Adrenal gland (tissue), 9 donors: ENCODE measurements at regions not wholly inside any gene's neighbourhood (a gene's known extent, or its start where the extent isn't known, plus 50 kb on each side); places are given as distances from the start of the nearest gene placed in this dataset.
A peak's percentile ranks its signal among the peaks of the same experiment; 100 is the strongest.

Source experiments
- DNase-seq, 7 donors: peaks; one replicate each; pipeline ENCODE4 v3.0.0-alpha.2; 2019 to 2020
- H3K27ac ChIP-seq, 5 donors: fragments of 200-600 bp; sonication (generic) in 4 of 5; 1 replicate in 3 of 5; 2 replicates in 2 of 5; pipeline versions ENCODE4 v1.5.1 to v1.8.0; 2016 to 2020; ENCODE audit warnings: mild to moderate bottlenecking in 1 of 5
- H3K27me3 ChIP-seq: fragments of 200-600 bp; 2 replicates; pipeline ENCODE4 v1.8.0; 2021
- H3K36me3 ChIP-seq, 2 donors: fragments of 200-600 bp; replicated peaks in 1 of 2; 1 replicate in 1 of 2; 2 replicates in 1 of 2; pipeline versions ENCODE4 v1.5.1 to v1.8.0; 2018 to 2022
- H3K4me1 ChIP-seq, 2 donors: fragments of 200-600 bp; replicated peaks in 1 of 2; 1 replicate in 1 of 2; 2 replicates in 1 of 2; pipeline versions ENCODE4 v1.5.1 to v1.8.0; 2018 to 2021
- H3K4me3 ChIP-seq, 4 donors: fragments of 200-600 bp; sonication (generic) in 3 of 4; one replicate each; pipeline ENCODE4 v1.5.1; 2016 to 2018
- H3K9me3 ChIP-seq, 3 donors: fragments of 200-600 bp; sonication (generic) in 1 of 3; replicated peaks in 1 of 3; 1 replicate in 2 of 3; 2 replicates in 1 of 3; pipeline versions ENCODE4 v1.5.1 to v1.8.0; 2016 to 2021
- CTCF ChIP-seq, 6 experiments: fragments of 450-650 bp in 4 of 6; fragments of 200-600 bp in 2 of 6; sonication (generic) in 1 of 6; IDR thresholded peaks; 1 replicate in 5 of 6; 2 replicates in 1 of 6; pipeline versions ENCODE4 v1.5.1 to v1.8.0; 2016 to 2021; ENCODE audit warnings: antibody characterized with exemption in 6 of 6, mild to moderate bottlenecking in 2 of 6, moderate library complexity in 1 of 6
- POLR2A ChIP-seq, 2 donors: fragments of 450-650 bp; IDR thresholded peaks; one replicate each; pipeline ENCODE4 v1.6.1; 2017; ENCODE audit warnings: antibody characterized with exemption in 2 of 2, mild to moderate bottlenecking in 2 of 2, moderate library complexity in 1 of 2
- WGBS, 4 donors: extraction: QIAGEN DNeasy Blood & Tissue Kit in 2 of 4; methylation state at CpG; one replicate each; pipeline versions ENCODE4 v1.1.5 to v1.1.7; 2013 to 2017; 5-methylcytosine and 5-hydroxymethylcytosine counted together
- intact Hi-C, 2 donors: fragments of 100-400 bp; cut with DNase I; formaldehyde crosslinking; loops; one replicate each; pipeline versions ENCODE4 v1.14.1 to v1.15.0; 2022 to 2023
- donor health status: healthy with polysubstance abuse.
- donor health status: Bipolar disorder and iron deficiency.
- donor health status: DM: yes; HTN: yes; CAD: no.
- donor health status: DM: no; HTN: no; CAD: no.
- donor health status: DM: no; HTN: no; CAD: no.

- no peak for DNase-seq
- WGBS, 4 donors: 36 to 55% (median 44%) methylated on average over 10 of the region's 10 CpGs
- Histone ChIP-seq H3K4me1 (peaks cover 0 to 41% of the 10 kb centered on the region in 2 donors), H3K27me3 (no peaks in the 10 kb centered on the region), H3K4me3 (peak overlapping the region in 1 of 4 donors; percentile 34), H3K9me3 (no peaks in the 10 kb centered on the region), H3K27ac (peak overlapping the region in 3 of 5 donors; percentile 34 to 67 (median 65)), H3K36me3 (no peaks in the 10 kb centered on the region)
- intact Hi-C loops: no loop called here
- TF ChIP-seq POLR2A (IDR thresholded peaks at IDR 0.05): no peak
- TF ChIP-seq CTCF (IDR thresholded peaks at IDR 0.05): no peak
Observed at GRCh38 chr19:46954993-46955812, 64.4 kb upstream of the NPAS1 start.

GRCh38 chr19:46955813-46956371 lies 63.7 kb upstream of the NPAS1 start:
- H3K4me3 ChIP-seq: no peak overlapping the region
- WGBS, 4 donors: 79 to 88% (median 87%) methylated on average over 6 of the region's 6 CpGs
- peak overlapping the region in 2 of 5 donors; percentile 11 to 65 for H3K27ac ChIP-seq

GRCh38 chr19:46958532-46958931 lies 61.1 kb upstream of the NPAS1 start:
- no peaks in the 10 kb centered on the region for H3K36me3 ChIP-seq
- DNase-seq: no peak
- no peaks in the 10 kb centered on the region for H3K9me3 ChIP-seq
- intact Hi-C loops: no loop called here
- no peaks in the 10 kb centered on the region for H3K27me3 ChIP-seq
- peaks cover 0 to 35% of the 10 kb centered on the region in 2 donors for H3K4me1 ChIP-seq
- H3K27ac ChIP-seq: no peak overlapping the region
- no peak for TF ChIP-seq POLR2A (IDR thresholded peaks at IDR 0.05)
- TF ChIP-seq CTCF (IDR thresholded peaks at IDR 0.05): no peak
- H3K4me3 ChIP-seq: no peak overlapping the region
- whole genome bisulfite sequencing, 4 donors: 58 to 66% (median 63%) methylated on average over 6 of the region's 6 CpGs

More at GRCh38 chr19:46955813-46956371, 63.7 kb upstream of the NPAS1 start:
- Histone ChIP-seq H3K9me3 (no peaks in the 10 kb centered on the region), H3K36me3 (no peaks in the 10 kb centered on the region), H3K4me1 (peaks cover 0 to 41% of the 10 kb centered on the region in 2 donors), H3K27me3 (no peaks in the 10 kb centered on the region)
- intact Hi-C loops: no loop called here
- TF ChIP-seq POLR2A (IDR thresholded peaks at IDR 0.05) (no peak), CTCF (IDR thresholded peaks at IDR 0.05) (no peak)
- DNase-seq: no peak

- no peak overlapping the region for H3K4me3 ChIP-seq
- no peaks in the 10 kb centered on the region for H3K9me3 ChIP-seq
Observed at GRCh38 chr19:46959894-46960556, 59.6 kb upstream of the NPAS1 start.

More at GRCh38 chr19:46959894-46960556, 59.6 kb upstream of the NPAS1 start:
- no peak for DNase-seq
- Histone ChIP-seq H3K36me3 (no peaks in the 10 kb centered on the region), H3K4me1 (peaks cover 0 to 26% of the 10 kb centered on the region in 2 donors), H3K27ac (no peak overlapping the region), H3K27me3 (no peaks in the 10 kb centered on the region)
- WGBS, 4 donors: 94 to 100% (median 97%) methylated on average over 5 of the region's 5 CpGs
- TF ChIP-seq POLR2A (IDR thresholded peaks at IDR 0.05) (no peak), CTCF (IDR thresholded peaks at IDR 0.05) (no peak)
- intact Hi-C loops: no loop called here
